ENCODE measurements at regions not wholly inside any gene's neighbourhood (a gene's known extent, or its start where the extent isn't known, plus 50 kb on each side); places are given as distances from the start of the nearest gene placed in this dataset.

- Histone ChIP-seq H3K4me3 (no peak overlapping the region), H3K27ac (no peak overlapping the region), H3K36me3 (no peaks in the 10 kb centered on the region), H3K9me3 (no peaks in the 10 kb centered on the region), H3K27me3 (no peaks in the 10 kb centered on the region), H3K4me1 (no peaks in the 10 kb centered on the region)
- intact Hi-C loops (cut with DNase I; ENCODE audit: low total_unique reads), result no loop called here
- DNase-seq, result no peak
- no peak for TF ChIP-seq POLR2A (IDR thresholded peaks at IDR 0.05)
- TF ChIP-seq CTCF (IDR thresholded peaks at IDR 0.05), result no peak
Measured at GRCh38 chr10:62631241-62631640, 173.3 kb upstream of the ADO start.

GRCh38 chr10:62632071-62632809 is 172.3 kb upstream of the ADO start:
- Histone ChIP-seq H3K27me3 (no peaks in the 10 kb centered on the region), H3K9me3 (no peaks in the 10 kb centered on the region), H3K4me1 (no peaks in the 10 kb centered on the region), H3K36me3 (no peaks in the 10 kb centered on the region), H3K27ac (no peak overlapping the region), H3K4me3 (no peak overlapping the region)
- TF ChIP-seq POLR2A (IDR thresholded peaks at IDR 0.05) (no peak), CTCF (IDR thresholded peaks at IDR 0.05) (no peak)
- DNase-seq, result no peak
- intact Hi-C loops (cut with DNase I; ENCODE audit: low total_unique reads), result no loop called here

DNA sequence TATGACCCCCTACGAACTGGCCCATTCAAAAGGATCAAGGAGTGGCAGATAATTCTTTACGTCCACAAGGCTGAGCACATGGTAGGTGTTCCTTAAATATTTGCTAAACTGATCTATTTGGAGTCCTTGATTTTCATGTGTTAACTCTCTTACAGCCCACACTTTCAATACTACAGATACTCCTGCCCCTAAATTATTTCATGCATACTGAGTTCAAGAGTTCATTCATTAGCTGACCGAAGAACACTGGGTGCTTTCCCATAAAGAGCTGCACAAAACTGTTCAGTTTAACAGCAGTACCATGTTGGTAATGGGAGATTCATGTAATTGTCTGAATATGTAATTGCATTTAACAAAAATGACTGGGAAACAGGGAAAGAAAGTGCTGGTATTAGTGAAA is 170.5 kb upstream of the ADO start:
- H3K9me3 ChIP-seq, result no peaks in the 10 kb centered on the region
- no peak for TF ChIP-seq CTCF (IDR thresholded peaks at IDR 0.05)
- no peaks in the 10 kb centered on the region for H3K27me3 ChIP-seq
- intact Hi-C loops (cut with DNase I; ENCODE audit: low total_unique reads), result no loop called here
- no peak overlapping the region for H3K4me3 ChIP-seq
- no peaks in the 10 kb centered on the region for H3K36me3 ChIP-seq
- H3K4me1 ChIP-seq, result no peaks in the 10 kb centered on the region
- DNase-seq, result no peak
- H3K27ac ChIP-seq, result no peak overlapping the region

- Histone ChIP-seq H3K4me3 (no peak overlapping the region), H3K27ac (no peak overlapping the region), H3K9me3 (no peaks in the 10 kb centered on the region), H3K27me3 (no peaks in the 10 kb centered on the region), H3K4me1 (no peaks in the 10 kb centered on the region), H3K36me3 (no peaks in the 10 kb centered on the region)
- TF ChIP-seq POLR2A (IDR thresholded peaks at IDR 0.05) (no peak), CTCF (IDR thresholded peaks at IDR 0.05) (no peak)
- DNase-seq, result no peak
- intact Hi-C loops (cut with DNase I; ENCODE audit: low total_unique reads), result no loop called here
Measured at GRCh38 chr10:62634576-62634975, 169.9 kb upstream of the ADO start.

- no peak overlapping the region for H3K4me3 ChIP-seq
Measured at GRCh38 chr10:62635127-62635526, 169.4 kb upstream of the ADO start.

More at GRCh38 chr10:62635127-62635526, 169.4 kb upstream of the ADO start:
- H3K4me1 ChIP-seq, result no peaks in the 10 kb centered on the region
- H3K27me3 ChIP-seq, result no peaks in the 10 kb centered on the region
- H3K9me3 ChIP-seq, result no peaks in the 10 kb centered on the region
- no peak for DNase-seq
- intact Hi-C loops (cut with DNase I; ENCODE audit: low total_unique reads), result no loop called here
- no peak overlapping the region for H3K27ac ChIP-seq
- TF ChIP-seq CTCF (IDR thresholded peaks at IDR 0.05) (no peak), POLR2A (IDR thresholded peaks at IDR 0.05) (no peak)
- no peaks in the 10 kb centered on the region for H3K36me3 ChIP-seq
